ENCODE measurements at regions not wholly inside any gene's neighbourhood (a gene's known extent, or its start where the extent isn't known, plus 50 kb on each side); places are given as distances from the start of the nearest gene placed in this dataset.

- TF ChIP-seq, protein P1, sequence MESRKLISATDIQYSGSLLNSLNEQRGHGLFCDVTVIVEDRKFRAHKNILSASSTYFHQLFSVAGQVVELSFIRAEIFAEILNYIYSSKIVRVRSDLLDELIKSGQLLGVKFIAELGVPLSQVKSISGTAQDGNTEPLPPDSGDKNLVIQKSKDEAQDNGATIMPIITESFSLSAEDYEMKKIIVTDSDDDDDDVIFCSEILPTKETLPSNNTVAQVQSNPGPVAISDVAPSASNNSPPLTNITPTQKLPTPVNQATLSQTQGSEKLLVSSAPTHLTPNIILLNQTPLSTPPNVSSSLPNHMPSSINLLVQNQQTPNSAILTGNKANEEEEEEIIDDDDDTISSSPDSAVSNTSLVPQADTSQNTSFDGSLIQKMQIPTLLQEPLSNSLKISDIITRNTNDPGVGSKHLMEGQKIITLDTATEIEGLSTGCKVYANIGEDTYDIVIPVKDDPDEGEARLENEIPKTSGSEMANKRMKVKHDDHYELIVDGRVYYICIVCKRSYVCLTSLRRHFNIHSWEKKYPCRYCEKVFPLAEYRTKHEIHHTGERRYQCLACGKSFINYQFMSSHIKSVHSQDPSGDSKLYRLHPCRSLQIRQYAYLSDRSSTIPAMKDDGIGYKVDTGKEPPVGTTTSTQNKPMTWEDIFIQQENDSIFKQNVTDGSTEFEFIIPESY (IDR thresholded peaks at IDR 0.05; ENCODE audit: extremely low read depth, insufficient replicate concordance, low read length), result no peak
- TF ChIP-seq ZNF274 (IDR thresholded peaks at IDR 0.05; ENCODE audit: low read depth, low read length) (no peak), SIN3A (IDR thresholded peaks at IDR 0.05; ENCODE audit: low read depth) (no peak), ZFX (IDR thresholded peaks at IDR 0.05) (no peak), POLR2A (IDR thresholded peaks at IDR 0.05; ENCODE audit: borderline replicate concordance, extremely low read depth, insufficient read depth, insufficient read length) (no peak)
Observed at GRCh38 chr2:189959450-189959849, 103.1 kb downstream of the MSTN start (continued).

DNA sequence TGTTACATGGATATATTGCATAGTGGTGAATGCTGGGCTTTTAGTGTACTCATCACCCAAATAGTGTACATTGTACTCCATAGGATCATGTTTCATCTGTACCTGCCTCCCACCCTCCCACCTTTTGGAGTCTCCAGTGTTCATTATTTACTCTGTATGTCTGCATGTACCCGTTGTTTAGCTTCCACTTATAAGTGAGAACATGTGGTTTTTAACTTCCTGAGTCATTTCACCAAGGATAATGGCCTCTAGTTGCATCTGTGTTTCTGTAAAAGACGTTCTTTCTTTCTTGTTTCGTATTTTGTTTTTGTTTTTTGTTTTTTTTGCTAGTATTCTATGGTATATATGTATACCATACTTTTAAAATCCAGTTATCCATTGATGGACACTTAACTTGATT lies 107.5 kb downstream of the MSTN start:
- TF ChIP-seq EZH2phosphoT487 (IDR thresholded peaks at IDR 0.05; ENCODE audit: borderline replicate concordance) (no peak), EZH2 (IDR thresholded peaks at IDR 0.05) (no peak), POLR2A (IDR thresholded peaks at IDR 0.05; ENCODE audit: borderline replicate concordance, extremely low read depth, insufficient read depth, insufficient read length) (no peak)
- ChIA-PET CTCF (no interaction called here), POLR2A (no interaction called here), RAD21 (ENCODE audit: low non-redundant PET in 1 of 2, low total read pairs in 2 of 2, uncharacterized antibody in 2 of 2, unreplicated experiment in 2 of 2) (no interaction called here)
- Histone ChIP-seq H3K9me3 (ENCODE audit: control insufficient read depth in 1 of 2, insufficient read depth in 1 of 2, low read depth in 1 of 2, low read length in 2 of 2) (no peaks in the 10 kb centered on the region), H3K27me3 (ENCODE audit: insufficient read depth, low read length) (no peaks in the 10 kb centered on the region), H3K9ac (ENCODE audit: low read length) (no peak overlapping the region), H2AFZ (ENCODE audit: low read depth, low read length, poor library complexity, severe bottlenecking) (no peak overlapping the region), H3K9me2 (ENCODE audit: insufficient read depth) (no peaks in the 10 kb centered on the region), H4K20me1 (ENCODE audit: insufficient read depth) (no peaks in the 10 kb centered on the region), H3K79me2 (ENCODE audit: insufficient read depth, low read length) (no peaks in the 10 kb centered on the region), H3K27ac (ENCODE audit: low read depth, low read length) (no peak overlapping the region), H3K4me1 (ENCODE audit: control insufficient read depth in 1 of 2, insufficient read depth in 2 of 2, low read length in 2 of 2) (no peaks in the 10 kb centered on the region), H3K4me2 (ENCODE audit: low read length) (no peak overlapping the region), H3K4me3 (replicated peaks in 1 of 2; ENCODE audit: low read depth in 1 of 2, low read length in 2 of 2) (no peak overlapping the region), H3K36me3 (ENCODE audit: control insufficient read depth in 1 of 2, insufficient read depth in 2 of 2, low read length in 2 of 2) (no peaks in the 10 kb centered on the region)
- ATAC-seq (no peak), DNase-seq (ENCODE audit: low read depth, low spot score) (no peak)
- intact Hi-C loops (cut with micrococcal nuclease), result no loop called here
- BruUV-seq (replicated peaks), result no TSS peak

Measured in HCT116 (cell line).